Cardiac fibroblast (primary cell): ENCODE measurements at regions not wholly inside any gene's neighbourhood (a gene's known extent, or its start where the extent isn't known, plus 50 kb on each side); places are given as distances from the start of the nearest gene placed in this dataset.

Experiments used
- DNase-seq, 2 donors: peaks; one replicate each; pipeline versions ENCODE4 v3.0.0 to v3.0.0-alpha.2; 2010; ENCODE audit warnings: low read depth in 2 of 2
- H3K4me3 ChIP-seq, 2 donors: replicated peaks in 1 of 2; 1 replicate in 1 of 2; 2 replicates in 1 of 2; pipeline ENCODE4 v1.5.1; 2011; ENCODE audit warnings: low read depth in 2 of 2, low read length in 2 of 2, mild to moderate bottlenecking in 2 of 2, moderate library complexity in 1 of 2
- CTCF ChIP-seq: IDR thresholded peaks from one replicate; pipeline ENCODE4 v1.5.1; 2011; ENCODE audit warnings: low read depth, mild to moderate bottlenecking, low read length, inconsistent platforms

GRCh38 chr5:58403822-58404433 is 56.0 kb downstream of the PLK2 start:
- no peak for TF ChIP-seq CTCF
- no peak overlapping the region for H3K4me3 ChIP-seq
- no peak for DNase-seq

- no peak overlapping the region for H3K4me3 ChIP-seq
- TF ChIP-seq CTCF = no peak
- DNase-seq = no peak
These were observed 58.2 kb downstream of the PLK2 start for GRCh38 chr5:58401701-58402100.

- TF ChIP-seq CTCF = no peak
- no peak for DNase-seq
- H3K4me3 ChIP-seq = no peak overlapping the region
These were observed 59.1 kb downstream of the PLK2 start for GRCh38 chr5:58400737-58401136.

- H3K4me3 ChIP-seq = no peak overlapping the region
- DNase-seq = no peak
- TF ChIP-seq CTCF = no peak
These were observed 59.9 kb downstream of the PLK2 start for GRCh38 chr5:58399951-58400350.

- DNase-seq = no peak
- H3K4me3 ChIP-seq = no peak overlapping the region
- TF ChIP-seq CTCF = no peak
These were observed 65.5 kb downstream of the PLK2 start for GRCh38 chr5:58394339-58394738.

- no peak for TF ChIP-seq CTCF
- no peak for DNase-seq
- no peak overlapping the region for H3K4me3 ChIP-seq
These were observed 66.2 kb downstream of the PLK2 start for GRCh38 chr5:58393716-58394115.

- no peak for TF ChIP-seq CTCF
- no peak for DNase-seq
- H3K4me3 ChIP-seq = no peak overlapping the region
These were observed 67.4 kb downstream of the PLK2 start for GRCh38 chr5:58392496-58392895.
